ENCODE measurements at regions not wholly inside any gene's neighbourhood (a gene's known extent, or its start where the extent isn't known, plus 50 kb on each side); places are given as distances from the start of the nearest gene placed in this dataset.
"Not testable (repeated sequence)": the region's sequence is repeated elsewhere in the genome, so short reads cannot be mapped to it uniquely, and the experiment has no call there.

GRCh38 chr3:87706176-87706575, 352.6 kb downstream of the CGGBP1 start:
- DNase-seq: no peak

- DNase-seq: no peak
Observed at GRCh38 chr3:87702600-87702999, 356.2 kb downstream of the CGGBP1 start.

GRCh38 chr3:87696124-87697013, 362.4 kb downstream of the CGGBP1 start:
- DNase-seq: no peak

- DNase-seq: no peak
Observed at GRCh38 chr3:87694678-87695077, 364.1 kb downstream of the CGGBP1 start.

- no peak for DNase-seq
Observed at GRCh38 chr3:87691109-87691508, 367.7 kb downstream of the CGGBP1 start.

GRCh38 chr3:87678984-87679660, 379.7 kb downstream of the CGGBP1 start:
- not testable (repeated sequence) for DNase-seq

- no peak for DNase-seq
Observed at GRCh38 chr3:87674397-87675161, 384.2 kb downstream of the CGGBP1 start.

- no peak for DNase-seq
Observed at GRCh38 chr3:87673132-87673531, 385.7 kb downstream of the CGGBP1 start.

GRCh38 chr3:87654184-87654583, 377.8 kb upstream of the POU1F1 start:
- DNase-seq: no peak

GRCh38 chr3:87653138-87653537, 376.8 kb upstream of the POU1F1 start:
- not testable (repeated sequence) for DNase-seq

- DNase-seq: no peak
Observed at GRCh38 chr3:87634426-87634825, 358.0 kb upstream of the POU1F1 start.

GRCh38 chr3:87627316-87627715, 350.9 kb upstream of the POU1F1 start:
- DNase-seq: no peak

GRCh38 chr3:87626546-87626945, 350.2 kb upstream of the POU1F1 start:
- DNase-seq: no peak

GRCh38 chr3:87625876-87626275, 349.5 kb upstream of the POU1F1 start:
- DNase-seq: no peak

- DNase-seq: no peak
Observed at GRCh38 chr3:87624860-87625259, 348.5 kb upstream of the POU1F1 start.

GRCh38 chr3:87621667-87622066, 345.3 kb upstream of the POU1F1 start:
- DNase-seq: no peak

- DNase-seq: no peak
Observed at GRCh38 chr3:87615506-87615905, 339.1 kb upstream of the POU1F1 start.

- no peak for DNase-seq
Observed at GRCh38 chr3:87614998-87615397, 338.6 kb upstream of the POU1F1 start.

GRCh38 chr3:87607234-87607633, 330.9 kb upstream of the POU1F1 start:
- no peak for DNase-seq

- DNase-seq: no peak
Observed at GRCh38 chr3:87595798-87596197, 319.4 kb upstream of the POU1F1 start.

- no peak for DNase-seq
Observed at GRCh38 chr3:87581240-87581639, 304.9 kb upstream of the POU1F1 start.

GRCh38 chr3:87576752-87577151, 300.4 kb upstream of the POU1F1 start:
- no peak for DNase-seq

GRCh38 chr3:87575550-87575949, 299.2 kb upstream of the POU1F1 start:
- DNase-seq: no peak

- DNase-seq: no peak
Observed at GRCh38 chr3:87568331-87568730, 291.9 kb upstream of the POU1F1 start.

All from retina (tissue), 1 donor.